GM20000 (cell line): ENCODE measurements at regions not wholly inside any gene's neighbourhood (a gene's known extent, or its start where the extent isn't known, plus 50 kb on each side); places are given as distances from the start of the nearest gene placed in this dataset.
"Not testable (repeated sequence)": the region's sequence is repeated elsewhere in the genome, so short reads cannot be mapped to it uniquely, and the experiment has no call there.

ENCODE experiments used
- DNase-seq: peaks from one replicate; pipeline ENCODE4 v3.0.0; 2012; ENCODE audit warnings: low spot score
- CTCF ChIP-seq: IDR thresholded peaks from 2 replicates; pipeline ENCODE4 v1.5.1; 2012; ENCODE audit warnings: mild to moderate bottlenecking, control low read depth; ENCODE audit errors: extremely low read depth, missing control alignments

GRCh38 chr5:23840083-23840482 is 332.7 kb downstream of the PRDM9 start:
- DNase-seq: no peak
- no peak for TF ChIP-seq CTCF

GRCh38 chr5:23864786-23865185 is 357.4 kb downstream of the PRDM9 start:
- DNase-seq: no peak
- no peak for TF ChIP-seq CTCF

- no peak for DNase-seq
- no peak for TF ChIP-seq CTCF
Measured at GRCh38 chr5:23877847-23878246, 370.4 kb downstream of the PRDM9 start.

GRCh38 chr5:23884405-23885031 is 377.1 kb downstream of the PRDM9 start:
- TF ChIP-seq CTCF: no peak

GRCh38 chr5:23893561-23893960 is 386.2 kb downstream of the PRDM9 start:
- DNase-seq: no peak
- no peak for TF ChIP-seq CTCF

More at GRCh38 chr5:23884405-23885031, 377.1 kb downstream of the PRDM9 start:
- no peak for DNase-seq

- no peak for TF ChIP-seq CTCF
- no peak for DNase-seq
Measured at GRCh38 chr5:23895614-23896013, 388.2 kb downstream of the PRDM9 start.

GRCh38 chr5:23930985-23931384 is 423.6 kb downstream of the PRDM9 start:
- no peak for DNase-seq
- TF ChIP-seq CTCF: no peak

- not testable (repeated sequence) for DNase-seq
Measured at GRCh38 chr5:23951261-23951928, 444.0 kb downstream of the PRDM9 start.
